Erythroblast (primary cell): ENCODE measurements at regions not wholly inside any gene's neighbourhood (a gene's known extent, or its start where the extent isn't known, plus 50 kb on each side); places are given as distances from the start of the nearest gene placed in this dataset.
"Not testable (repeated sequence)": the region's sequence is repeated elsewhere in the genome, so short reads cannot be mapped to it uniquely, and the experiment has no call there.

ENCODE experiments used
- GATA1 ChIP-seq: IDR thresholded peaks from 2 replicates; pipeline ENCODE4 v1.6.1; 2011; ENCODE audit warnings: low read depth, mild to moderate bottlenecking, control low read depth, low read length, moderate library complexity
- POLR2A ChIP-seq: IDR thresholded peaks from 2 replicates; pipeline ENCODE4 v1.6.1; 2011; ENCODE audit warnings: mild to moderate bottlenecking, low read length

GRCh38 chr6:40823917-40824891 is 214.8 kb downstream of the UNC5CL start:
- TF ChIP-seq POLR2A, GATA1: not testable (repeated sequence)
